ENCODE measurements at regions not wholly inside any gene's neighbourhood (a gene's known extent, or its start where the extent isn't known, plus 50 kb on each side); places are given as distances from the start of the nearest gene placed in this dataset.

GRCh38 chr6:156283091-156283490 lies 494.1 kb upstream of the ARID1B start:
- no peak for DNase-seq (ENCODE audit: low read depth in 2 of 2)

GRCh38 chr6:156282087-156282486 lies 495.1 kb upstream of the ARID1B start:
- DNase-seq (ENCODE audit: low read depth in 2 of 2), result no peak

GRCh38 chr6:156281266-156281665 lies 495.9 kb upstream of the ARID1B start:
- DNase-seq (ENCODE audit: low read depth in 2 of 2), result no peak

- no peak for DNase-seq (ENCODE audit: low read depth in 2 of 2)
These were observed 497.1 kb upstream of the ARID1B start for GRCh38 chr6:156280065-156280464.

- no peak for DNase-seq (ENCODE audit: low read depth in 2 of 2)
These were observed 497.8 kb upstream of the ARID1B start for GRCh38 chr6:156279261-156279969.

- DNase-seq (ENCODE audit: low read depth in 2 of 2), result no peak
These were observed 504.0 kb upstream of the ARID1B start for GRCh38 chr6:156273065-156273711.

GRCh38 chr6:156269751-156270369 lies 507.3 kb upstream of the ARID1B start:
- DNase-seq (ENCODE audit: low read depth in 2 of 2), result peak in 1 of 2 donors; percentile 10

- DNase-seq (ENCODE audit: low read depth in 2 of 2), result no peak
These were observed 508.3 kb upstream of the ARID1B start for GRCh38 chr6:156268849-156269248.

GRCh38 chr6:156262014-156262413 lies 515.2 kb upstream of the ARID1B start:
- no peak for DNase-seq (ENCODE audit: low read depth in 2 of 2)

GRCh38 chr6:156260815-156261214 lies 516.4 kb upstream of the ARID1B start:
- DNase-seq (ENCODE audit: low read depth in 2 of 2), result no peak

GRCh38 chr6:156258981-156259380 lies 518.2 kb upstream of the ARID1B start:
- no peak for DNase-seq (ENCODE audit: low read depth in 2 of 2)

- no peak for DNase-seq (ENCODE audit: low read depth in 2 of 2)
These were observed 521.0 kb upstream of the ARID1B start for GRCh38 chr6:156256161-156256560.

GRCh38 chr6:156254240-156254639 lies 522.9 kb upstream of the ARID1B start:
- DNase-seq (ENCODE audit: low read depth in 2 of 2), result no peak

GRCh38 chr6:156250593-156250992 lies 526.6 kb upstream of the ARID1B start:
- peak in 1 of 2 donors; percentile 13 for DNase-seq (ENCODE audit: low read depth in 2 of 2)

- DNase-seq (ENCODE audit: low read depth in 2 of 2), result no peak
These were observed 535.0 kb upstream of the ARID1B start for GRCh38 chr6:156242206-156242605.

GRCh38 chr6:156231026-156231765 lies 546.0 kb upstream of the ARID1B start:
- no peak for DNase-seq (ENCODE audit: low read depth in 2 of 2)

GRCh38 chr6:156219973-156220372 lies 557.2 kb upstream of the ARID1B start:
- no peak for DNase-seq (ENCODE audit: low read depth in 2 of 2)

- no peak for DNase-seq (ENCODE audit: low read depth in 2 of 2)
These were observed 571.5 kb upstream of the ARID1B start for GRCh38 chr6:156205678-156206077.

GRCh38 chr6:156199182-156199581 lies 578.0 kb upstream of the ARID1B start:
- no peak for DNase-seq (ENCODE audit: low read depth in 2 of 2)

GRCh38 chr6:156197513-156197912 lies 579.7 kb upstream of the ARID1B start:
- DNase-seq (ENCODE audit: low read depth in 2 of 2), result no peak

- DNase-seq (ENCODE audit: low read depth in 2 of 2), result no peak
These were observed 582.2 kb upstream of the ARID1B start for GRCh38 chr6:156194981-156195380.

- no peak for DNase-seq (ENCODE audit: low read depth in 2 of 2)
These were observed 583.8 kb upstream of the ARID1B start for GRCh38 chr6:156193381-156193780.
